ENCODE measurements at regions not wholly inside any gene's neighbourhood (a gene's known extent, or its start where the extent isn't known, plus 50 kb on each side); places are given as distances from the start of the nearest gene placed in this dataset.

DNA sequence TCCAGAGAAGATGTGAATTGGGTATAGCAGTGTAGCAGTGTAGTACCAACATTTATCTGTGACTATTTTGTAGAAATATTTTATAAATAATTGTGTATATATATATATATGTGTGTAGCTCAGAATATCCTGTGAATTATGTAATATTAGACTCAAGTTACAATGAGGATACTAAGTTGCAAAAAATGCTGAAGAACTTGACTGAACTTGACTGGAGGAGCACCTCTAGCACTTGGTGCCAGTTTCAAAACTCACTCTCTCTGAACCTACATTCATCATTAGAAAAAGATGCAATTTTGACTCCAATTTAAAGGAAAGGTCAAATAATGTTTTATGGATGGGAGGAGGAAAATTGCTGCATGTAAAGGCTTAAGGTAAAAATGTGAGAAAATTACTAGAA lies 285.7 kb upstream of the LMO3 start:
- Mint-ChIP-seq H3K4me1 (peaks cover 4% of the 10 kb centered on the region), H3K27ac (no peak overlapping the region), H3K9me3 (peaks cover 2% of the 10 kb centered on the region), H3K27me3 (ENCODE audit: insufficient read depth) (no peaks in the 10 kb centered on the region), H3K4me3 (no peak overlapping the region), H3K36me3 (ENCODE audit: low read depth) (no peaks in the 10 kb centered on the region)
- TF ChIP-seq, protein P1, sequence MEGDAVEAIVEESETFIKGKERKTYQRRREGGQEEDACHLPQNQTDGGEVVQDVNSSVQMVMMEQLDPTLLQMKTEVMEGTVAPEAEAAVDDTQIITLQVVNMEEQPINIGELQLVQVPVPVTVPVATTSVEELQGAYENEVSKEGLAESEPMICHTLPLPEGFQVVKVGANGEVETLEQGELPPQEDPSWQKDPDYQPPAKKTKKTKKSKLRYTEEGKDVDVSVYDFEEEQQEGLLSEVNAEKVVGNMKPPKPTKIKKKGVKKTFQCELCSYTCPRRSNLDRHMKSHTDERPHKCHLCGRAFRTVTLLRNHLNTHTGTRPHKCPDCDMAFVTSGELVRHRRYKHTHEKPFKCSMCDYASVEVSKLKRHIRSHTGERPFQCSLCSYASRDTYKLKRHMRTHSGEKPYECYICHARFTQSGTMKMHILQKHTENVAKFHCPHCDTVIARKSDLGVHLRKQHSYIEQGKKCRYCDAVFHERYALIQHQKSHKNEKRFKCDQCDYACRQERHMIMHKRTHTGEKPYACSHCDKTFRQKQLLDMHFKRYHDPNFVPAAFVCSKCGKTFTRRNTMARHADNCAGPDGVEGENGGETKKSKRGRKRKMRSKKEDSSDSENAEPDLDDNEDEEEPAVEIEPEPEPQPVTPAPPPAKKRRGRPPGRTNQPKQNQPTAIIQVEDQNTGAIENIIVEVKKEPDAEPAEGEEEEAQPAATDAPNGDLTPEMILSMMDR (conservative IDR thresholded peaks at IDR 0.05), result no peak
- Histone ChIP-seq H3K27me3 (ENCODE audit: control insufficient read depth, insufficient read depth, low read length, poor library complexity, severe bottlenecking) (no peaks in the 10 kb centered on the region), H3K9ac (ENCODE audit: extremely low read depth, low read length, poor library complexity, severe bottlenecking) (no peak overlapping the region), H3K36me3 (ENCODE audit: control insufficient read depth, insufficient read depth, low read length) (no peaks in the 10 kb centered on the region), H3K27ac (ENCODE audit: low read depth, low read length) (no peak overlapping the region), H3K9me3 (ENCODE audit: control insufficient read depth, low read length) (peaks cover 5% of the 10 kb centered on the region), H3K4me1 (ENCODE audit: control insufficient read depth, insufficient read depth, low read length) (no peaks in the 10 kb centered on the region), H3K4me3 (ENCODE audit: low read length) (no peak overlapping the region)
- DNase-seq, result no peak

DNA sequence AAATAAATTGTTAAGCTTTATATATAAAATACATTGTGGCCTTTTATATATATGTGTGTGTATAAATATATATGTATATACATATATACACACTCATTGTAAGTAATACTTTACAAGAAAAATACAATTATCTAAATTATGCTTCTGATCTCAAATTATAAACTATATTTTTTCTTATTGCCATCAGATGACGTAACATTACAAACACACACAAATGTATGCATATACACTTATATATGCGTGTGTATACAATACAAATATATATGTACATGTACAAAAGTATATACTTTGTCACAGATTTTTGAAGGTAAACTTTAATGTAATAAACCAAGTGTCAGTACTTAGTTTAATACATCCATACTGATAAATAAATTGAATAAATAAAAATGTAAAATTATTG lies 278.9 kb upstream of the LMO3 start:
- Histone ChIP-seq H3K36me3 (ENCODE audit: control insufficient read depth, insufficient read depth, low read length) (no peaks in the 10 kb centered on the region), H3K27ac (ENCODE audit: low read depth, low read length) (no peak overlapping the region), H3K4me3 (ENCODE audit: low read length) (no peak overlapping the region), H3K9me3 (ENCODE audit: control insufficient read depth, low read length) (peaks cover 5% of the 10 kb centered on the region), H3K9ac (ENCODE audit: extremely low read depth, low read length, poor library complexity, severe bottlenecking) (no peak overlapping the region), H3K4me1 (ENCODE audit: control insufficient read depth, insufficient read depth, low read length) (peaks cover 6% of the 10 kb centered on the region), H3K27me3 (ENCODE audit: control insufficient read depth, insufficient read depth, low read length, poor library complexity, severe bottlenecking) (no peaks in the 10 kb centered on the region)
- Mint-ChIP-seq H3K9me3 (peaks cover 2% of the 10 kb centered on the region), H3K4me1 (peaks cover 17% of the 10 kb centered on the region), H3K27ac (no peak overlapping the region), H3K36me3 (ENCODE audit: low read depth) (no peaks in the 10 kb centered on the region), H3K4me3 (no peak overlapping the region), H3K27me3 (ENCODE audit: insufficient read depth) (no peaks in the 10 kb centered on the region)
- WGBS, 2 experiments (ENCODE audit: insufficient coverage in 1 of 2, insufficient read length in 1 of 2), result no CpG with 5 or more reads among the region's 2 CpGs
- no peak for DNase-seq
- TF ChIP-seq, protein P1 (conservative IDR thresholded peaks at IDR 0.05), result no peak

DNA sequence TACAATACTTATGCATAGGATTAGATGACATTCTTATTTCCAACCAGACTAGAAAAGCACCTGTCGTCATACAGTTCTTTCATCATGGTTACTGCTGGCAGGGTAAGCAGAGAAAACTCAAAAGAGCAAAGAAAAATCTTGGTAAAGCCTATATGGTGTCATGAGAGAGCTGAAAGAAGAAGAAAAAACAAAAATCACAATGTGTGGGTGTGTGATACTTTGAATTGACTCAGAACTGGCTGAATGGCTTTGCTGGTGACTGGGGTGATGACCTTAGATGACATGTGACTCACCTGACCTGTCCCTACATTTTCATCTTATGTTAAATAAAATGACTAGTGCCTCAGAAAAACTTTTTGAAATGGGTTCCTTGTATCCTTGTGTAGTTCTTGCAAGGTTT lies 278.1 kb upstream of the LMO3 start:
- Histone ChIP-seq H3K9ac (ENCODE audit: extremely low read depth, low read length, poor library complexity, severe bottlenecking) (no peak overlapping the region), H3K27ac (ENCODE audit: low read depth, low read length) (no peak overlapping the region), H3K27me3 (ENCODE audit: control insufficient read depth, insufficient read depth, low read length, poor library complexity, severe bottlenecking) (no peaks in the 10 kb centered on the region), H3K4me1 (ENCODE audit: control insufficient read depth, insufficient read depth, low read length) (peaks cover 6% of the 10 kb centered on the region), H3K9me3 (ENCODE audit: control insufficient read depth, low read length) (no peaks in the 10 kb centered on the region), H3K36me3 (ENCODE audit: control insufficient read depth, insufficient read depth, low read length) (no peaks in the 10 kb centered on the region), H3K4me3 (ENCODE audit: low read length) (no peak overlapping the region)
- peaks cover 1% of the 10 kb centered on the region for H3K9me3 Mint-ChIP-seq
- TF ChIP-seq, protein P1 (conservative IDR thresholded peaks at IDR 0.05), result no peak
- no peaks in the 10 kb centered on the region for H3K36me3 Mint-ChIP-seq (ENCODE audit: low read depth)
- no peak for DNase-seq
- no peak overlapping the region for H3K27ac Mint-ChIP-seq
- H3K4me3 Mint-ChIP-seq, result no peak overlapping the region
- H3K4me1 Mint-ChIP-seq, result peaks cover 20% of the 10 kb centered on the region
- WGBS, 2 experiments (ENCODE audit: insufficient coverage in 1 of 2, insufficient read length in 1 of 2), result 60 to 100% methylated on average over 1 of the region's 1 CpG
- no peaks in the 10 kb centered on the region for H3K27me3 Mint-ChIP-seq (ENCODE audit: insufficient read depth)

Data from endodermal cell (in vitro differentiated cells).